Progenitor cell of endocrine pancreas (in vitro differentiated cells): ENCODE measurements at regions not wholly inside any gene's neighbourhood (a gene's known extent, or its start where the extent isn't known, plus 50 kb on each side); places are given as distances from the start of the nearest gene placed in this dataset.

Experiments
- DNase-seq: peaks from one replicate; pipeline ENCODE4 v3.0.0; 2021; ENCODE audit warnings: low spot score; ENCODE audit not compliant: unreplicated experiment
- H3K27ac Mint-ChIP-seq: 2 replicates; pipeline ENCODE4 v1.8.0; 2021; ENCODE audit warnings: mild to moderate bottlenecking, moderate library complexity, mixed read lengths
- H3K27me3 Mint-ChIP-seq: 2 replicates; pipeline ENCODE4 v1.8.0; 2021; ENCODE audit warnings: mixed read lengths
- H3K36me3 Mint-ChIP-seq: 2 replicates; pipeline ENCODE4 v1.8.0; 2022; ENCODE audit warnings: mixed read lengths; ENCODE audit not compliant: insufficient read depth
- H3K4me1 Mint-ChIP-seq: 2 replicates; pipeline ENCODE4 v1.8.0; 2021; ENCODE audit warnings: low read depth, mixed read lengths
- H3K4me3 Mint-ChIP-seq: 2 replicates; pipeline ENCODE4 v1.8.0; 2021; ENCODE audit warnings: low read depth, mild to moderate bottlenecking, moderate library complexity, mixed read lengths
- H3K9me3 Mint-ChIP-seq: 2 replicates; pipeline ENCODE4 v1.8.0; 2021; ENCODE audit warnings: low read depth, mixed read lengths
- CTCF ChIP-seq: fragments of 200-600 bp; sonication (generic); IDR thresholded peaks from one replicate; pipeline ENCODE4 v1.5.0; 2021; ENCODE audit warnings: antibody characterized with exemption, mild to moderate bottlenecking; ENCODE audit not compliant: unreplicated experiment

- H3K4me1 Mint-ChIP-seq = peaks cover 10% of the 10 kb centered on the region
Measured at GRCh38 chr3:31064021-31064420, 169.6 kb upstream of the GADL1 start.

GRCh38 chr3:31065765-31066164, 171.3 kb upstream of the GADL1 start:
- Mint-ChIP-seq H3K4me3 (no peak overlapping the region), H3K27me3 (no peaks in the 10 kb centered on the region), H3K4me1 (peaks cover 8% of the 10 kb centered on the region), H3K9me3 (peaks cover 12% of the 10 kb centered on the region), H3K27ac (no peak overlapping the region), H3K36me3 (peaks cover under 1% of the 10 kb centered on the region)
- no peak for TF ChIP-seq CTCF
- no peak for DNase-seq

More at GRCh38 chr3:31064021-31064420, 169.6 kb upstream of the GADL1 start:
- H3K9me3 Mint-ChIP-seq = peaks cover 8% of the 10 kb centered on the region
- TF ChIP-seq CTCF = no peak
- no peak for DNase-seq
- no peaks in the 10 kb centered on the region for H3K27me3 Mint-ChIP-seq
- no peak overlapping the region for H3K27ac Mint-ChIP-seq
- H3K36me3 Mint-ChIP-seq = peaks cover 3% of the 10 kb centered on the region
- H3K4me3 Mint-ChIP-seq = no peak overlapping the region

- H3K27ac Mint-ChIP-seq = no peak overlapping the region
- no peaks in the 10 kb centered on the region for H3K27me3 Mint-ChIP-seq
- no peaks in the 10 kb centered on the region for H3K36me3 Mint-ChIP-seq
- H3K4me3 Mint-ChIP-seq = no peak overlapping the region
- peaks cover 4% of the 10 kb centered on the region for H3K4me1 Mint-ChIP-seq
- peaks cover 18% of the 10 kb centered on the region for H3K9me3 Mint-ChIP-seq
- no peak for DNase-seq
- no peak for TF ChIP-seq CTCF
Measured at GRCh38 chr3:31067004-31067403, 172.5 kb upstream of the GADL1 start.

GRCh38 chr3:31075471-31075870, 181.0 kb upstream of the GADL1 start:
- Mint-ChIP-seq H3K36me3 (no peaks in the 10 kb centered on the region), H3K4me1 (peaks cover 2% of the 10 kb centered on the region)
- no peak for TF ChIP-seq CTCF

GRCh38 chr3:31075876-31076275, 181.4 kb upstream of the GADL1 start:
- TF ChIP-seq CTCF = no peak
- peaks cover 12% of the 10 kb centered on the region for H3K9me3 Mint-ChIP-seq
- no peak overlapping the region for H3K4me3 Mint-ChIP-seq
- H3K36me3 Mint-ChIP-seq = no peaks in the 10 kb centered on the region
- no peak overlapping the region for H3K27ac Mint-ChIP-seq
- H3K27me3 Mint-ChIP-seq = peaks cover 5% of the 10 kb centered on the region
- peaks cover 2% of the 10 kb centered on the region for H3K4me1 Mint-ChIP-seq
- DNase-seq = no peak

More at GRCh38 chr3:31075471-31075870, 181.0 kb upstream of the GADL1 start:
- no peak for DNase-seq
- H3K4me3 Mint-ChIP-seq = no peak overlapping the region
- peaks cover 3% of the 10 kb centered on the region for H3K27me3 Mint-ChIP-seq
- H3K9me3 Mint-ChIP-seq = peaks cover 15% of the 10 kb centered on the region
- no peak overlapping the region for H3K27ac Mint-ChIP-seq
